H7 (cell line): ENCODE measurements at regions not wholly inside any gene's neighbourhood (a gene's known extent, or its start where the extent isn't known, plus 50 kb on each side); places are given as distances from the start of the nearest gene placed in this dataset.

Experiments used
- DNase-seq: peaks from one replicate; pipeline ENCODE4 v3.0.0; 2012
- H3K27me3 ChIP-seq: 2 replicates; pipeline ENCODE4 v1.6.0; 2011; ENCODE audit warnings: mild to moderate bottlenecking, low read length; ENCODE audit not compliant: control insufficient read depth, insufficient read depth
- H3K36me3 ChIP-seq: replicated peaks from 2 replicates; pipeline ENCODE4 v1.5.1; 2011; ENCODE audit warnings: low read length; ENCODE audit not compliant: control insufficient read depth, insufficient read depth
- H3K4me3 ChIP-seq: 2 replicates; pipeline ENCODE4 v1.5.1; 2011; ENCODE audit warnings: low read depth, mild to moderate bottlenecking, control low read depth, low read length, moderate library complexity; ENCODE audit not compliant: insufficient read depth

DNA sequence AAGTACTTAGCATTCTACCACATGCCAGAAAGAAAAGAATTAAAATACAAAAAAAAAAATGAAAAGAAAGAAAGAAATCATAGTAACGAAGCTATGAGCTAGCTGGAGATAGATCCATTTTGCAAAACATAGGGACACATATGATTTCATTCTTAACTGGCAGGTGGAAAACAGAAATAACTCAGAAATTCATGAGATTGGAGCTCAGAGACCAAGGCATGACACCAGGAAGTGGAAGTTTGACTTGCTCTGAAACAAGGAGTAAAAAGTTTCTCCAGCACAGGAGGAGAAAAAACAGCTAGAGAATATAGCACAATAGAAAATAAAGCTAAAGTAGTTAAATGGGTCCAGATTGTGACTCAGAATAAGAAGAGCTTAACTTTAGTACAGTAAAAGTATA is 278.1 kb downstream of the ZEB2 start:
- no peak for DNase-seq
- Histone ChIP-seq H3K36me3 (no peaks in the 10 kb centered on the region), H3K4me3 (no peak overlapping the region), H3K27me3 (no peaks in the 10 kb centered on the region)

DNA sequence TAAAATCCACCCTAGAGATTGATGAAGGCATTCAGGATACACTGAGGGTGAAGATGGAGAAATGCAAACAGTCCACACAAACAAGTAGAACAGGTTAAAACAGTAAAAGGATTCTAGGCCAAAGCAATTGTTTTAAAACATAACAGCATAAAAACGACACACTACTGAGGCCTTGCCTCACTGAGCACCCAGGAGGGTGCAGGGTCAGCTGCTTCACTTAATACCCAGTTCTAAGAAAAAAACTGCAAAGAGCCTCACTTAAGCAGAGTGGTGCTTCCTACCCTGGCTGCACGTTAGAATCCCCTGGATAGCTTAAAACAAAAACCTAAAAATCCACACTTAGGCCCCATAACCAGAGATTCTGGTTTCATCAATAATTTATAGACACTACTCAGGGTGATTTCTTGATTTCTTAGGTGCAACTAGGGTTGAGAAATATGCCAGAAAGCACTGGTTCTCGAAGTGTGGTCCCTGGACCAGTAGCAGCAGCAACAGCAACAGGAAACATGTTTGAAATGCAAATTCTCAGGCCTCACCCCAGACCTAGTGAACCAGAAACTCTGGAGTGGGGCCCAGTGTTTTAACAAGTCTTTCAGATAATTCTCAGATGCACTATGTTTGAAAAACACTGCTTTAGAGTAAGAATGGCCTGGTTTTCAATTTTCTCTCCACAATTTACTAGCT is 279.1 kb downstream of the ZEB2 start:
- Histone ChIP-seq H3K4me3 (no peak overlapping the region), H3K36me3 (no peaks in the 10 kb centered on the region), H3K27me3 (no peaks in the 10 kb centered on the region)
- no peak for DNase-seq

DNA sequence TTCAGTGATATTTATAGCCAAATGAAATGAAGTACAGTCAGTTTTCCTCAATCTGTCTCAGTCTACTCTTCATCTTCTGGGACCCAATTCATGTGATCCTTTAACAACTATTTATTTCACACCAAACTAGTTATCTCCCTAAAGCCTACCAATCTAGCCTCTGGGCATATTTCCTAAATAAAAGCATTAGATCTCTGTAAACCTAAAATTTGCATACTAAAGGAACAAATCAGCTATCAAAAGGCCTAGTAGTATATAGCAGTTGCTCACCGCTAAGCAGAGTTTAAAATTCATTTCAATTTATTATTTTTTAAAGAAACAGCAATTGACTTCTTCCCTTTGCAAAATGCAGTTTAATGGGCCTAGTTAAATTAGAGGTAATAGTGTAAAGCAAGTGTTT is 280.2 kb downstream of the ZEB2 start:
- Histone ChIP-seq H3K4me3 (no peak overlapping the region), H3K27me3 (no peaks in the 10 kb centered on the region), H3K36me3 (no peaks in the 10 kb centered on the region)
- no peak for DNase-seq

DNA sequence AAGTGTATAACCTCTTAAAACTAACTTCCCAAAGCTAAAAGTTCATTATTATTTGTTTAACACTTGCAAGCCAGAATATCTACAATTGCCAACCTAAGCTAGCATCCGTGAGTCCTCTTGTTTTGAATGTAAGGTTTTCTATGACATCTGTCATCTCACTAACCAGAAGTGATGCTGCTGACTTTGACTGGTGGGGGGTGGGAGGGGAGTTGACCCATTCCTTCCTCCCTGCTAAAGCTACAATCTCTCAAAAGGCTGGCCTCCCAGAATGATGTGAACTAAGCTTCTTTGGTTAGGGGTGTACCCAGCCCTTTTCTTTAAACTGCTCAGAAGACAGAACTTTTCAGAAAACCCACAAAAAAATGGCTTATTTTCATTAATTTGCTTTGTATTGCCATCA is 280.6 kb downstream of the ZEB2 start:
- Histone ChIP-seq H3K36me3 (no peaks in the 10 kb centered on the region), H3K27me3 (no peaks in the 10 kb centered on the region), H3K4me3 (no peak overlapping the region)
- DNase-seq: no peak

DNA sequence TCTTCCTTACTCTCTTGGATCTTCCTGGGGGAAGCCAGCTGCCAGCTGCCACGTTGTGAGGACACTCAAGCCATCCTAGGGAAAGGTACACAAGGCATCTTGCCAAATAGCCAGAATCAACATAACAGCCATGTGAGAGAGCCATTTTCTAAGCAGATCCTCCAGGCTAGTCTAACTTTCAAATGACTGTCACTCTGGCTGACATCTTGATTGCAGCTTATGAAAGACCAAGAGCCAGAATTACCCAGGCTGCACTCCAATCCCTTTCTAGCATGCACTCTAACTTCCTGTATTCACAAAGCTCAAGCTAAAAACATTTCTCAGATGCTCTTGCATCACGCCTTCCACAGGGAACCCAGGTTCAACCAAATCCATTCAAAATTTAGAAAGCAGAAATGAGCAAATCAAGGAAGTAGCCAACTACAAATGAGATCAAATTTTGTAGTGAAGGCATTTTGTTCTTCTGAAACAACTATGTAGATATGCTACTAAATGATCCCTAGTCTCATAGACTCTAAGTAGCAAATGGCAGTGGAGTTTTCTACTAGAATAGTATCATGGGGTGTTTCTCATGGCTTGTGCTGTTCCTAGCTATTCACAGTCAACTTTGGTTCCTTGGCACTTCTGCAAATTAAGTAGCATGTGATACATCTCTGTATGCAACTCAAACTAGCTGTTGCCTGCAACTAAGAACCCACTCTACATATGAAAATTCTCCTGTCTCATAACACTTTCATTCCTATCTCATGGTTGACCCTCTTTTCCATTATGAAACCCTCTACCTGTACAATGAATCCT is 281.9 kb downstream of the ZEB2 start:
- no peaks in the 10 kb centered on the region for H3K27me3 ChIP-seq
- no peak for DNase-seq
- H3K4me3 ChIP-seq: no peak overlapping the region
- H3K36me3 ChIP-seq: no peaks in the 10 kb centered on the region

- Histone ChIP-seq H3K27me3 (no peaks in the 10 kb centered on the region), H3K4me3 (no peak overlapping the region), H3K36me3 (no peaks in the 10 kb centered on the region)
- no peak for DNase-seq
Observed at GRCh38 chr2:144237108-144237507, 282.8 kb downstream of the ZEB2 start.

- no peaks in the 10 kb centered on the region for H3K27me3 ChIP-seq
- no peak for DNase-seq
- H3K36me3 ChIP-seq: no peaks in the 10 kb centered on the region
Observed at GRCh38 chr2:144235050-144235449, 284.9 kb downstream of the ZEB2 start.

GRCh38 chr2:144234542-144234871 is 285.4 kb downstream of the ZEB2 start:
- Histone ChIP-seq H3K36me3 (no peaks in the 10 kb centered on the region), H3K4me3 (no peak overlapping the region), H3K27me3 (no peaks in the 10 kb centered on the region)
- no peak for DNase-seq

More at GRCh38 chr2:144235050-144235449, 284.9 kb downstream of the ZEB2 start:
- no peak overlapping the region for H3K4me3 ChIP-seq

DNA sequence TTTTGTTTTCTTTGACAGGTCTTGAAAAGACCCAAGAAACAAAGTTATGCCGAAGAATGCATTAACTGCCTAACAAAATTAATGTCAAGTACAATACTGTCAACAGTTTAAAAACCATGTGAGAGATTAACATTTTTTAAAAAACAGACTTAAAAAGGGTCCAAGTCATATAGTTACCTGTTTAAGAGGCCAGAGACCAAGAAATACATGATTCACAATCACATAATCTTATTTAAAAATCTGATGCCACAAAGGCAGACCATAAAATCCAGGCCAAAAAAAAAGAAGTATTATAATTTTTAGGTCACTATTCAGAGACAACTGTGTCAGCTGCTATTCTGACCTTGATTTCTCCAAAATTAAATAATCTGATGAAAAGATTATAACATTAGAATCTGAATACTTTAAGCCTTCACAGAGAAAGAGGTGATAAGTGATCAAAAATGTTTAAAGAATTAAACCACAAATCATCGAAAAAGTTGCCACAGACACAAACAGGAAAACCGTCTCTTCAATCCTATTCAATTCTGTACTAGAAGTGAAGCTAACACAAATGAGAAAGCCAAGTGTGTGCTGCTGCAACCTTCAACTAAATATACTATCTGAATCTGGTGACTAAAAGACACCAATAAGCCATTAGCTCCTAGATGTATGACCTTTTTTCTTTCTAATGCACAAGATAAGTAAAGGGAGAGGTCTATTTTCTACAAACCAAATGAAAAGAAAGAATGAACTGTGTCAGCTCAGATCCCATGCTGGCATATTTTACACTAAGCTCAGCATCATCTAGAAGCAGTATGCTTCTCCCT is 286.0 kb downstream of the ZEB2 start:
- Histone ChIP-seq H3K27me3 (no peaks in the 10 kb centered on the region), H3K36me3 (no peaks in the 10 kb centered on the region), H3K4me3 (no peak overlapping the region)
- DNase-seq: no peak

GRCh38 chr2:144233317-144233716 is 286.6 kb downstream of the ZEB2 start:
- H3K36me3 ChIP-seq: no peaks in the 10 kb centered on the region
- no peaks in the 10 kb centered on the region for H3K27me3 ChIP-seq
- no peak for DNase-seq
- no peak overlapping the region for H3K4me3 ChIP-seq

GRCh38 chr2:144230448-144231085 is 289.4 kb downstream of the ZEB2 start:
- no peak for DNase-seq
- Histone ChIP-seq H3K27me3 (no peaks in the 10 kb centered on the region), H3K36me3 (no peaks in the 10 kb centered on the region), H3K4me3 (no peak overlapping the region)

DNA sequence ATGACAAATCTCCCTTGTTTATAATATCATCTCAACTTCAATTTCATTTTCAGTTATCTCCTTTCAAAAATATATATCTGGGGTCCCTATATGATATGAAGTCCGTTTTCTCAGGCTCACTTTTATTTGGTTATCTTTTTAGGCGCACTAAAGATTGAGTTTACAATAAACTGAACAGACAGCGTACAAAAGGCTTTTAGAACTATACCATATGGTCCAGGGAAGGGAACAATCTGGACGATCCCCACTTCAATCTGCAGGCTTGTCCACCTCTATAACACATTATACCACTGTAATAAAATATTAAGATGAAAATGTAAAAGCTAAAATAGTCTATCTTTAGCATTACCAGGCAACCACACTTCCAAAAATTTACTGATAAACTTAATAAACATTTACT is 289.9 kb downstream of the ZEB2 start:
- no peak for DNase-seq
- H3K27me3 ChIP-seq: no peaks in the 10 kb centered on the region
- H3K36me3 ChIP-seq: no peaks in the 10 kb centered on the region
- H3K4me3 ChIP-seq: no peak overlapping the region

DNA sequence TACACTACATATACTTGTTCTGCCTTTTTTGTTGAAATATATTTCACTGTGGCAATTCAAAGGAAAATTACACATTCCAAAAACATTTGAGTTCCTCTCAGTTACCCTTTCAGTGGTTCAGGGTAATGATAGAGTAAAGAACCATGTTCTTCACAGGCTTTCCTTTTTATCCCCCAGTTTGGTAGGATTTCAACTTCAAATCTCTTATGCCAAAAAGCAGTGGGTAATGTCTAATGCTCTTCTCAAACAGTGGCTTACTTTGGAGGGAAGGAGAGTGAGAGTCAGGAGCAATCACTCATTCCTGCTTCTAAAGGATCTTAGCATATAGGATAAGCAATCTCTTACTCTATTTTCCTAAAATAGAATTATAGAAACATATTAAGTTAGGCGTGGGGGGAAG is 290.6 kb downstream of the ZEB2 start:
- Histone ChIP-seq H3K27me3 (no peaks in the 10 kb centered on the region), H3K36me3 (no peaks in the 10 kb centered on the region), H3K4me3 (no peak overlapping the region)
- DNase-seq: no peak

DNA sequence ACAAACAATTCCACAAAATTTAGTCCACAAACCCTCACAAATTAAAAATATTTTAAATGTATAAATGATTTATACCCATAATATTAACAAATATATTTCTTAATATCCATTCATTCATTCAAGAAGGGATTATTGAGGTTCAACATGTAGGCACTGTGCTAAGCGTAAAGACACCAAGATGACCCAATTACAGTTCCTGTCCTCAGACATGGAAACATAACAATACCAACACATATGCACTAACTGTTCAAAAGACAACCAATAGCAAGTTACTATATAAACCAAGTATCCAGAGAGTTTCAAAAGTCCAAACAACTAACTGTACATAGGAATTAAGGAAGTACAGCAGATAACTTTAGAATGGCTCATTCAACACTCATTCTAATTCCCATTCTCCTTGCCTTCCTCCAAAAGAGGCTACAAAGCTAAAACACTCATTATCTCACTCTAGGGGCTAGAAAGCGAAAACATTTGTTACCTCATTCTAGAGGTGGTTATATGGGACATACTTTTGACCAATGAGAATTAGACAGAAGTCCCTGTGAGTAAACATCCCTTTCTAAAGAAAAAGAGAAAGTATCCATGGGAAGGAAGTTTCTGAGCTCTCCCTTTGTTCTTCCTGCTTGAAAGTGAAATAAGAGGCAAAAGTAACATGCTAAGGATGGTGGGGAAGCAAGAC is 292.4 kb downstream of the ZEB2 start:
- H3K27me3 ChIP-seq: no peaks in the 10 kb centered on the region
- H3K4me3 ChIP-seq: no peak overlapping the region
- DNase-seq: no peak
- no peaks in the 10 kb centered on the region for H3K36me3 ChIP-seq
